RCC 7860 (cell line): ENCODE measurements at regions not wholly inside any gene's neighbourhood (a gene's known extent, or its start where the extent isn't known, plus 50 kb on each side); places are given as distances from the start of the nearest gene placed in this dataset.

Experiments used
- DNase-seq: peaks from one replicate; pipeline ENCODE4 v3.0.0-alpha.2; 2015; ENCODE audit warnings: low spot score
- FAIRE-seq: peaks from 2 replicates; lab custom pipeline; 2012; peaks lifted over from hg19 to GRCh38; lab: Jason Lieb, UNC

GRCh38 chr20:58019850-58020625, 208.4 kb downstream of the ANKRD60 start:
- DNase-seq = no peak
- FAIRE-seq = no peak

GRCh38 chr20:58019027-58019849, 209.2 kb downstream of the ANKRD60 start:
- DNase-seq (peak; percentile 100), FAIRE-seq (peak; percentile 99)

GRCh38 chr20:58018590-58018989, 209.9 kb downstream of the ANKRD60 start:
- DNase-seq (no peak), FAIRE-seq (no peak)

DNA sequence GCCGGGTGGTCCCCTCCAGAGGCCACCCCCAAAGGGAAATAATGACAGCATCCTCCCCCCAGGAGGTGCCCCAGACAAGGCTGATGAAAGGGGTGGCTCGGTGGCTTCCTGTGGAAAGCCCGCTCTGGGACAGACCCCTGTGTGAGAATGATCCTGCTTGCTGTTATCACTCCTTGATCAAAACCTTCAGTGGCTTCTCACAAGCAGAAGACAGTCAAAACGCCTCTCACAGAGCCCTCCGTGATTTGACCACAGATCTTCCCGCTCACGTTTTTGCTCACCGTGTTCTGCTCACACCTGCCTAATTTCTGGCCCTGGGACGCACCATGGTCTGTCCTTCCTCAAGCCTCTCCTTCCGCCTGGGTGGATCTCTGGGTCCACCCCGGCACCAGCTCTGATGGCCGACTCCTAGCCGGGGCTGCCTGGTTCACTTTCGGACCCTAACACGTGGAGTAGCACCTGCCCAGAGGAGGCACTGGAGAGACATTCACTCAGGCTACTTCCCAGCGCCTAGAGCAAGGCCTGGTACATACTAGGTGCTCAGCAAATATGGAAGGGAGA, 210.4 kb downstream of the ANKRD60 start:
- FAIRE-seq = no peak

GRCh38 chr20:58017231-58017969, 211.1 kb downstream of the ANKRD60 start:
- DNase-seq (peak; percentile 100), FAIRE-seq (peak; percentile 95)

More for the DNA sequence above, 210.4 kb downstream of the ANKRD60 start:
- DNase-seq = no peak

DNA sequence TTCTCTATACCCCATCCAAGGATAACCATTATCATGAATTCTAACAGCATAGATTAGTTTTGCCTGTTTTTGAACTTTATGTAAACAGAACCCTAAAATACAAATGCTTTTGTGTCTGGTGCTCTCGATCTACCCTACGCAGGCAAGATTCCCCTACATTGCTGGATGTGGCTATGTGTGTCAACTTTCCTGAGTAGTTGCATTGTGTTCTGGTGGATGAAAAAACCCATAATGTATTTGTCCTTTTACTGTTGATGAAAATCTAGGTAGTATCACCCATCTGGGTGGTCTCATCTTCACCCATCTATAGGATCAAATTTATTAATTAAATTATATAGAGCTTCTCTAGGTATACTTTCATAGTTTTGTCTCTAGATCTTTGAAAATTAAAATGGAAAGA, 211.7 kb downstream of the ANKRD60 start:
- FAIRE-seq (no peak), DNase-seq (no peak)

- peak; percentile 98 for FAIRE-seq
- peak; percentile 97 for DNase-seq
Observed at GRCh38 chr20:58014628-58015315, 213.7 kb downstream of the ANKRD60 start.

GRCh38 chr20:58012731-58013510, 215.5 kb downstream of the ANKRD60 start:
- no peak for FAIRE-seq
- no peak for DNase-seq

DNA sequence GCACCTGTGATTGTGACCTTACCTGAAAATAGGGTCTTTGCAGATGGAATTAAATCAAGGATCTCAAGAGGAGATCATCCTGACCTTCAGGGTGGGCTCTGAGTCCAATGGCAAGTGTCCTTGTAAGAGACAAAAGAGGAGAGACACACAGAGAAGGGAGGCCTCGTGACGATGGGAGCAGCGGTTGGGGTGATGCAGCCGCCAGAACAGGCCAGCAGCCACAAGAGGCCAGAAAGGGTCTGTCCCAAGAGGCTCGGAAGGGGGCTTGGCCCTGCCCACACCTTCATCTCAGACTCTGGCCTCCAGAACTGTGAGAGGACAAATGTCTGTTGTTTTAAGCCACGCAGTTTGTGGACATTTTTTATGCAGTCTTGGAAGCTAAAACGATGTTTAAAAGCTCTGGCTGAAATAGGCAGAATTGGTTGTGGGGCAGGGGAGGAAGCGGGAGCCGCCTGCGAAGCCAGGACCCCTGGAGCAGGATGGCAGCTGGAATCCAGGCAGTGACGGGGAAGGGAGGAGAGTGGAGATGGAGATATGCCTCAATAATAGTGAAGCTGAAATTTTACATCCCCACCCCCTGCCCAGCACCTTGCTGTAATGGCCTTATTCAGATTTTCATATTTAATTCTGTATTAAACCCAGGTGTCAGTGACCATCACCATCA, 216.4 kb downstream of the ANKRD60 start:
- FAIRE-seq (no peak), DNase-seq (no peak)

GRCh38 chr20:58011106-58011946, 217.1 kb downstream of the ANKRD60 start:
- FAIRE-seq = no peak

GRCh38 chr20:58010666-58011065, 217.8 kb downstream of the ANKRD60 start:
- FAIRE-seq = no peak
- no peak for DNase-seq

More at GRCh38 chr20:58011106-58011946, 217.1 kb downstream of the ANKRD60 start:
- DNase-seq = no peak

- DNase-seq (no peak), FAIRE-seq (no peak)
Observed at GRCh38 chr20:58010186-58010585, 218.3 kb downstream of the ANKRD60 start.

- no peak for DNase-seq
- FAIRE-seq = no peak
Observed at GRCh38 chr20:58008866-58009265, 219.6 kb downstream of the ANKRD60 start.

DNA sequence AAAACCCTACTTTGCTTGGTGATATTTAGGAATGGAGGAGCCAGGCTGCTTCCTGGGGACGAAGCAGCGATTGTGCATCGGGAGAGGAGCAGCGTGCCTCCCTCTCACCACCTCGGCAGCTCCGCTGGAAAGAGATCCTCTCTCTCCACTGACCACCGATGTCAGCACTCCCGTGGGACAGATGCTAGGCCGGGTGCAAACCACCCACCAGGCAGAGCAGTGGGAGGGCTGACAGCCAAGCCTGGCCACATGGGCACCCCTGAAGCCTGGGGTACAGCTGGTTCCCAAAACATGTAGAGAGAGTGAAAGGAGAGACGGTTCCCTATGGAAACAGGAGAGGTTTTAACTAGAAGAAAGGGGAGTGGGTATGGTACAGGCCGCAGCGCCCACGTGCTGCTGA, 220.0 kb downstream of the ANKRD60 start:
- DNase-seq (no peak), FAIRE-seq (no peak)

DNA sequence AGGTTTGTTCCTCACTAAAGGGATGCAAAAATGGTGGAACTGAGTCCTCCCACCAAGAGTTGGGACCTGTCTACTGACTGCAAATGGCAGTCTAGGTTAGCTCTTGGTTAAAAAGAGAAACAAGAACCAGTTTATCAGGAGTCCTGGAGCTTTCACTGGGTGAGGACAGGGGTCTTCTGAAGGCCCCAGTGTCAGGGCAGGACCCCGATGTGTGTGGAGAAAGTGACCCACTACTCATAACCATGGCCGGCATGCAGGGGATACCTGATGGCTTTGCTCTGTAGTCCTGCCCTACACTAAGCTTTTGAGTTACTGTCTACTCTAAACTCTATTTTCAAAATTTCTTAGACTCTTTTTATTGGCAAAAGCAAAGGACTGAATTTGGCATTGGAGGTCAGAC, 220.5 kb downstream of the ANKRD60 start:
- no peak for FAIRE-seq
- DNase-seq = no peak

GRCh38 chr20:58006346-58007316, 221.8 kb downstream of the ANKRD60 start:
- FAIRE-seq (no peak), DNase-seq (no peak)
